KBM-7 (cell line): ENCODE measurements at regions not wholly inside any gene's neighbourhood (a gene's known extent, or its start where the extent isn't known, plus 50 kb on each side); places are given as distances from the start of the nearest gene placed in this dataset.

Source experiments
- DNase-seq: peaks from one replicate; pipeline ENCODE4 v3.0.0-alpha.2; 2015
- in situ Hi-C: fragments of 300-500 bp; cut with MboI; formaldehyde crosslinking; loops from 2 replicates; pipeline ENCODE4 v1.14.3; 2020; ENCODE audit warnings: low sequenced_read_pairs, low pct_unique_long_range_greater_than_20kb, mixed read lengths

DNA sequence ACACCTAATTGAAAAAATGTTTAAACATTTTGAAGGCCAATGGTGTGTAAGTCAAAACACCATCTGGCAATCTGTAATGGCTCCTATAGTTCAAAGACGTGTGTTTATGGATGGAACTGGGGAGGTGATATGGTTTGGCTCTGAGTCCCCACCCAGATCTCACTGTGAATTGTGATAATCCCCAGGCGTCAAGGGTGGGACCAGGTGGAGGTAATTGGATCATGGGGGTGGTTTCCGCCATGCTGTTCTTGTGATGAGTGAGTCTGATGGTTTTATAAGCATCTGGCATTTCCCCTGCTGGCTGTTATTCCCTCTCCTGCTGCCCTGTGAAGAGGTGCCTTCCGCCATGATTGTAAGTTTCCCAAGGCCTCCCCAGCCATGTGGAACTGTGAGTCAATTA is 52.2 kb downstream of the ADRA2C start:
- in situ Hi-C loops: no loop called here
- no peak for DNase-seq

DNA sequence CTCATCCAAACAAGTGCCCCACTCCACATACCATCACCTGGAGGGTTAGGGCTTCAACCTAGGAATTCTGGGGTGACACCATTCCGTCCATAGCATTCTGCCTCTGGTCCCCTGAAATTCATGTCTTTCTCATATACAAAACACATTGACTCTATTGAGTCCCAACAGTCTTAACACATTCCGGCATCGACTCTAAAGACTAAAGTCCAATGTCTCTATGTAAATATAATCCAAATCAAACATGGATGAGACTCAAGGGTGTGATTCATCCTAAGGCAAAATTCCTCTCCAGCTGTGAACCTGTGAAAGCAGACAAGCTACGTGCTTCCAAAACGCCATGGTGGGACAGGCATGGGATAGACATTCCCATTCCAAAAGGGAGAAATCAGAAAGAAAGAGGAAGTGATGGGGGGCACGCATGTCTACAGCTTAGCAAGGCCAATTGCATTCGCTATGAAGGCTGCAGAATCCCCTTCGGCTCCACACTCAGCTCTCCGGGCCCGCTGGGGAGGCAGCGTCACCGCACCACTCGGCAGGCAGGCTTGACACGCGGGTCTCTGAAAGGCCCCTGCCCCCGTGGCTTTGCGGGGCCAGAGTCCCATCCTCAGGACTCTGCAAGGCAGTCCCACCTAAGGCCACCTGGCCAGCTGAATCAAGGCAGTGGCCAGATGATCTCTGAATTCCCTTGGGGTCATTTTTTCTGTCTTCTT is 53.2 kb downstream of the ADRA2C start:
- no peak for DNase-seq

GRCh38 chr4:3820016-3820805 is 54.0 kb downstream of the ADRA2C start:
- DNase-seq: no peak
- in situ Hi-C loops: no loop called here

More for the DNA sequence above, 53.2 kb downstream of the ADRA2C start:
- in situ Hi-C loops: no loop called here

DNA sequence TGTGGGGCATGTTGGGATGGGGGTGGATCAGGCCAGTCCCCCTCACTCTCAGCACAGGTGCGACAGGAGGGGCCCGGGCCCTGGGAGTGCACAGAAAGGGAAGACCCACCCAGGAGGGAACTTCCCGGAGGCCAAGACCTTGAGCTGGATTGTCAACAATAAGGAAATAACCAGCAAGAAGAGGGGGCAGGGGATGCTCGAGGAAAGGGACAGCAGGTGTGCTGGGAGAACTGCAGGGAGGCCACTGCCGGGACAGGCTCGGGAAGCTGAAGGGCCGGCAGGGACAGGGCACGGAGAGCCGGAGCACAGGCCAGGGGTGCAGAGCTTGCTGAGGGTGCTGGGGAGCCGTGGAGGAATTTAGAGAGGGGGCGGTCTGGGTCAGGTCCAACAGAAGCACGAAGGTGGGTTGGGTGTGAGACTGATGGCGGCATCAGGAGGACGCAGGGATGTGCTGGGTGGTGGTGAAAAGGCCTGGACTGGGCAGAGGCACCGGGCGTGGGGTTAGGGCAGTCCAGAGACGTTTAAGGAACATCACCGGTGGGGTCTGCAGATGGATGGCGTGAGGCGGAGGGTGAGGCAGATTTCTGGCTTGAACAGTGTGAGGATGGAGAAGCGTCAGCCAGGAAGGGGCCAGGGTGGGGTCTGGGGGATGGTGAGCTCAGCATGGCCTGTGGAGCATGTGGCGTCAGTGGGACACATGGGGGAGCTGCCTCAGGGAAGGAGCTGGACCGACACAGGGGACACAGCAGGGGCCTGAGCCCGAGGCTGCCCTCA is 54.8 kb downstream of the ADRA2C start:
- in situ Hi-C loops: no loop called here
- DNase-seq: no peak

DNA sequence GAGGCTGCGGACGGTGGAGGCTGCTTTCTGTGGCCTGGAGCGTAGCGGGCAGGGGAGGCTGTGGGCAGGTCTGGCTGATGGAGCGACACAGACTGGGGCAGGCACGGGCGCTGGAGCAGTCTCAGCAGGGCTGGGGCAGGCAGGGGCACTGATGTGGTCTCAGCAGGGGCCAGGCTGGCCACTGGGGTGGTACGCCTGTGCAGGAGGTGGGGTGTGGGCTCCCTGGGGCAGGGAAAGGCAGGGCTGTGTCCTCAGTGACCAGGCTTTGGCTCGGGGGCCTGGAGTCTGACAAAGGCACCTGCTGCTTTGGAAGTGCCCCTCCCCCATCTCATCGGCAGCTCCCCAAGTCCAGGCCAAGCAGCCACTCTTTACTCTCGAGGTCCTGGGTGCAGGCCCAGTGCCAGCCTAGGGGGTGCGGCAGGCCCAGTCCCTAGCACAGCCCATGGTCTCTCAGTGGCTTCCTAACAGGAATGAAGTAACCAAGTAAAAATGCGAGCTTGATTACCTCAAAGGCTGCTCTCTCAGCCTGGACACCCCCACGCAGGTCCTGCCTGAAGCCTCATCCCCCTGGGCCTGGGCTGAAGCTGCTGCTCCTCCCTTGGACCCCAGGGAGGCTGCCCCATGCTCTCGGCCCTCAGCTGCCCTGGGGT is 55.5 kb downstream of the ADRA2C start:
- DNase-seq: no peak
- in situ Hi-C loops: no loop called here

GRCh38 chr4:3822230-3822947 is 56.2 kb downstream of the ADRA2C start:
- no peak for DNase-seq
- in situ Hi-C loops: no loop called here

DNA sequence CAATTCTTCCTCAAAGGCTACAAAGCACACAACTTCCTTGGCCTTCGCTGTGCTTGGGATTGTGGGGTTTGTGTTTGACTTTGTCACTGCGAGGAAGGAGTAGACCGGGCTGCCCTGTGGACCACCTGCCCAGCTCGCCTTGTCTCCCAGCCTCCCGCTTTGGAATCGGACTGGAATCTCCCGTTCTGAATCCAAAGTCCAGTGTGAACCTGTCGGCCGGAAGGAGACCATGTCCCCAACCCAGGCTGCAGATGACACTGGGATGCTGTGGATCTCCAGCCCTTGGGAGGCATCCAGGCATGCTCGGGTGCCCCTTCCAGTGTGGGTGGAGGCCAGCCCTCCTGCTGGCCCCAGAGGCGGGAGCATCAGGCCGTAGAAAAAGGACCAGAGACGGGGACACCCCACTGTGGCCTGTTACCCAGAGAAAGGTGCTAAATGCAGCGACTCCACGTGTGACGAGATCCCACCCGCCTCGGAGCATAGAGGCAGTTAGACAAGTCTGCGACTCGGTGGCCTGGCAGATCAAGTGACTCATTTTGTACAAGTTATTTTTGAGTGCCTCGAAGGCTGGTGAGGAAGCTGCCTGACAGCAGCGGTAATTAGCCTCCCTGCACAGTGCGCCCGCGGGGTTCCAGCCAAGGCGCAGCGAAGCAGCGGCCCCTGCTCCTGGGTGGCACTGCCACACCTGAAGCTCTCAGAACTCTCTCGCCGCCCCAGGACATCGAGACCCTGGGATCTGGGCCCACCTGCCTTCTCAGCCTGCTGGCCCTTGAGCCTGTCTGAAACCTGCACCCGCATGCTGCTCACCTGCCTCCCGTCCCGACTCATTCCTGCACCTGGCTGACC is 57.5 kb downstream of the ADRA2C start:
- DNase-seq: no peak
- in situ Hi-C loops: no loop called here

GRCh38 chr4:3824521-3825270 is 58.5 kb downstream of the ADRA2C start:
- DNase-seq: no peak
- in situ Hi-C loops: no loop called here

GRCh38 chr4:3825530-3825929 is 59.3 kb downstream of the ADRA2C start:
- in situ Hi-C loops: no loop called here
- no peak for DNase-seq

GRCh38 chr4:3826247-3827172 is 60.3 kb downstream of the ADRA2C start:
- no peak for DNase-seq
- in situ Hi-C loops: no loop called here

- in situ Hi-C loops: no loop called here
- DNase-seq: no peak
Observed at GRCh38 chr4:3827616-3828492, 61.7 kb downstream of the ADRA2C start.

- no peak for DNase-seq
- in situ Hi-C loops: no loop called here
Observed at GRCh38 chr4:3828546-3828945, 62.4 kb downstream of the ADRA2C start.

DNA sequence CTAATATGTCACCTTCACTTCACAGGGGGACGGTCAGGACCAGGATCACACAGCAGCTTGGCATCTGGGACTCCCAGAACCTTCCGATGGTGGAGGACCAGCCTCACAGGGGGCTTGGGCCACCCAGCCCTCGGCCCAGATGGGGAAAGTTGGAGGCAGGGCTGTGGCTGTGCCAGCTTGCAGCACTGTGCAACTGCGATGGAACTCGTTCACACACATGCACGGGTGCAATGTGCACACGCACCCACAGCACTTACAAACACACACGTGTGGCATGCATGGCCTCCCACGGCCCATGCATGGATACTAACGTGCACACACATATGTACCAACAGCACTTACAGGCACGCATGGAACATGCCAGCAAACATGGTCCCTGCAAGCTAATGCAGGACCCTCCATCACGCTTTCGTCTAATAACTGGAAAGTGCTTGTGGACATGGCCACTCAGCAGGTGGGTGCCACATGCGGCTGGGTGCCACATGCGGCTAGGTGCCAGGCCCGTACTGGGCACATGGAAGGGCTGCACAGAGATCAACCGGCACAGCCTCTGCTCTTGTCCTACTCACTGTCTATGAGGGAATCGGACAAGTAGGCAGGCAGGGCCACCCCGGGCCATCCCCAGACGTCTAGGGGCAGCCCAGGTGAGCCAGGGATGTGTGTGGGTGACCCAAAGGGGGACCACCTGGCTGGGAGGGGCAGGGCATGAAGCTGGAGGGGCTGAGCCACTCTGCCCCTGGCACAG is 63.2 kb downstream of the ADRA2C start:
- DNase-seq: no peak
- in situ Hi-C loops: no loop called here

DNA sequence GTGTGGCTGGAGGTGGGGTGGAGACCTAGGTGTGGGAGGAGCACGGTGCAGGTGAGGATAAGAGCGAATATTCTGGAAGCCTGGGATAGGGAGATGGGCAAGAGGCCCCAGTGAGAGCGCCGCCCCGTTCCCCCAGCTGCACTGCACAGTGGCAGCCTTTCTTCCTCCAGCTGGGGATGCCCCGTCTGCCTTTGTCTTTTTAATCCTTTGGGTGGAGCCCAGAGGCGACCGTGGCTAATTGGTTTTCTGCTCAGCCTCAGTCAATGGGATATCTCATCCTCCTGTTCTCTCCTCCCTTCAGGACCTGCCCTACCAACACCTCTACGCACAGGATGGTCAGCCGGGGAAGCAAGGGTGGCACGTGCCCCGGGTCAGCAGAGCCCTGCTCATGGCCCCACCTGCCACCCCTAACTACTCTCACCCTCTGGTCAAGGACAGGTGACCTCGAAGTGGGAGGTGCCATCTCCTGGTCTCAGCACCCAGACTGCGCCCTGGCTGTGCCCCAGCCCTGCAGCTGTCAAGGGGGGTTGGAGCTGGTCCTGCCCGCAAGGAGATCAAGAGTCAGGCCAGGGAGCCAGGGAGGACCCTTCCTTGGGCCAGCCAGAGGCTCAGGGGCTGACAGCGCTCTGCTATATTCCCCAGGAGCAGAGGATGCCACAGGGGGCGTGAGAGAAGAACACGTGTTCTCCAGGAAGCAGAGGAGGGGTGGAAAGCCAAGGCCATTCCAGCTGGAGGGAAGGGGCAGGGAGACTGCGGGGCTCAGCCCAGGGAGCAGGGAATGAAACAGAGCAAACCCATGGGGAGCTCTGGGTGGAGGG is 64.0 kb downstream of the ADRA2C start:
- in situ Hi-C loops: no loop called here
- no peak for DNase-seq
